ENCODE measurements at regions not wholly inside any gene's neighbourhood (a gene's known extent, or its start where the extent isn't known, plus 50 kb on each side); places are given as distances from the start of the nearest gene placed in this dataset.

- Histone ChIP-seq H4K20me1 (ENCODE audit: control insufficient read depth, insufficient read depth, insufficient read length) (no peaks in the 10 kb centered on the region), H3K4me1 (ENCODE audit: insufficient read depth, low read length) (no peaks in the 10 kb centered on the region; the same call in 1 of the 2 replicates), H2BK5ac (ENCODE audit: insufficient read length, low read length) (no peak overlapping the region), H3K23ac (ENCODE audit: insufficient read length, low read depth, low read length) (no peak overlapping the region), H3K9me3 (ENCODE audit: control insufficient read depth, low read depth, low read length) (no peaks in the 10 kb centered on the region), H2BK12ac (ENCODE audit: insufficient read length, low read depth, low read length) (no peak overlapping the region), H3K18ac (ENCODE audit: insufficient read length, low read depth, low read length) (no peak overlapping the region), H3K4me2 (ENCODE audit: insufficient read depth, insufficient read length, low read length) (no peak overlapping the region), H2BK20ac (ENCODE audit: low read depth, low read length, poor library complexity, severe bottlenecking) (no peak overlapping the region), H3K23me2 (ENCODE audit: insufficient read length, low read depth, low read length, poor library complexity, severe bottlenecking) (no peaks in the 10 kb centered on the region), H3K4ac (ENCODE audit: low read depth, low read length) (no peak overlapping the region), H3T11ph (ENCODE audit: low read length) (no peak overlapping the region), H4K91ac (ENCODE audit: insufficient read length, low read depth, low read length) (no peak overlapping the region), H2BK120ac (ENCODE audit: low read depth, low read length, poor library complexity, severe bottlenecking) (no peak overlapping the region), H2AK5ac (ENCODE audit: insufficient read length, low read length) (no peak overlapping the region), H3K27me3 (ENCODE audit: insufficient read depth, low read length) (no peaks in the 10 kb centered on the region), H4K5ac (ENCODE audit: insufficient read length, low read depth, low read length) (no peak overlapping the region), H3K27ac (ENCODE audit: insufficient read length, low read depth, low read length) (no peak overlapping the region), H3K14ac (ENCODE audit: insufficient read depth, low read length) (no peak overlapping the region), H3K9ac (ENCODE audit: extremely low read depth, insufficient read length, low read length) (no peak overlapping the region), H2AFZ (ENCODE audit: low read length) (no peak overlapping the region), H3K56ac (ENCODE audit: insufficient read length, low read depth, low read length) (no peak overlapping the region), H2BK15ac (ENCODE audit: low read depth, low read length) (no peak overlapping the region), H3K79me2 (ENCODE audit: insufficient read depth, low read length) (no peaks in the 10 kb centered on the region), H4K8ac (replicated peaks; ENCODE audit: insufficient read length, low read depth, low read length) (no peak overlapping the region), H3K79me1 (ENCODE audit: insufficient read depth, low read depth, low read length, poor library complexity, severe bottlenecking) (no peaks in the 10 kb centered on the region)
- TF ChIP-seq CTCF (conservative IDR thresholded peaks at IDR 0.05), result no peak
- DNase-seq, result no peak
- no peak overlapping the region; a peak in 1 of 7 replicates for H3K27ac Mint-ChIP-seq
- peaks cover 4 to 7% of the 10 kb centered on the region in 2 experiments for H3K4me1 Mint-ChIP-seq
- no CpG with 5 or more reads among the region's 3 CpGs for WGBS (ENCODE audit: extremely low coverage, insufficient read length, low lambda C conversion rate)
- H3K36me3 Mint-ChIP-seq (ENCODE audit: insufficient read depth in 1 of 3, low read depth in 3 of 3), result peaks cover 0 to 6% (median 0%) of the 10 kb centered on the region in 3 experiments; a peak in 2 of 7 replicates
- H3K4me3 Mint-ChIP-seq, result no peak overlapping the region
- peaks cover 5 to 7% of the 10 kb centered on the region in 2 experiments; a peak in 3 of 5 replicates for H3K9me3 Mint-ChIP-seq
- H3K27me3 Mint-ChIP-seq (ENCODE audit: low read depth), result no peaks in the 10 kb centered on the region; the same call in 1 of the 2 replicates
Measured at GRCh38 chr4:20037745-20038144, 214.0 kb upstream of the SLIT2 start.
